ENCODE measurements at regions not wholly inside any gene's neighbourhood (a gene's known extent, or its start where the extent isn't known, plus 50 kb on each side); places are given as distances from the start of the nearest gene placed in this dataset.

DNA sequence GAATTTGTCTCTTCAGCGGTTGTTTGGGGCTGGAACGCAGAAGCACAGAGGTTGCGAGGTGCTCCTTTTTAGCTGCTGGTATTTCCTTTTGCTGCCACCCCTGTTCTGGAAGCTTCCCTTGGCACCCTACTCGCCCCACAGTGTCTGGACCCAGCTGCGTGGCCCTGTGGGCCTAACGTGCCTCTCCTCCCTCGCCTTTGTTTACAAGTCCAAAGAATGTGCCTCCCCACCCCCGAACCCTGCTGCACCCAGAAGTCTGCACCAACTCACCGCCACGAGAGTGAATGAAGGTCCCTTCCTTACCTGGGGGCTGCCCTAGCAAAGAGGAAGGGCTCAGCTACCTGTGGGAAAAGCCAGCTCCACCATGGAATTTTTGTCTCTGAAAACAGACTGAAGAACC, 139.7 kb upstream of the RPS6KA2 start:
- TF ChIP-seq, protein P1, sequence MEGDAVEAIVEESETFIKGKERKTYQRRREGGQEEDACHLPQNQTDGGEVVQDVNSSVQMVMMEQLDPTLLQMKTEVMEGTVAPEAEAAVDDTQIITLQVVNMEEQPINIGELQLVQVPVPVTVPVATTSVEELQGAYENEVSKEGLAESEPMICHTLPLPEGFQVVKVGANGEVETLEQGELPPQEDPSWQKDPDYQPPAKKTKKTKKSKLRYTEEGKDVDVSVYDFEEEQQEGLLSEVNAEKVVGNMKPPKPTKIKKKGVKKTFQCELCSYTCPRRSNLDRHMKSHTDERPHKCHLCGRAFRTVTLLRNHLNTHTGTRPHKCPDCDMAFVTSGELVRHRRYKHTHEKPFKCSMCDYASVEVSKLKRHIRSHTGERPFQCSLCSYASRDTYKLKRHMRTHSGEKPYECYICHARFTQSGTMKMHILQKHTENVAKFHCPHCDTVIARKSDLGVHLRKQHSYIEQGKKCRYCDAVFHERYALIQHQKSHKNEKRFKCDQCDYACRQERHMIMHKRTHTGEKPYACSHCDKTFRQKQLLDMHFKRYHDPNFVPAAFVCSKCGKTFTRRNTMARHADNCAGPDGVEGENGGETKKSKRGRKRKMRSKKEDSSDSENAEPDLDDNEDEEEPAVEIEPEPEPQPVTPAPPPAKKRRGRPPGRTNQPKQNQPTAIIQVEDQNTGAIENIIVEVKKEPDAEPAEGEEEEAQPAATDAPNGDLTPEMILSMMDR (conservative IDR thresholded peaks at IDR 0.05 in 1 of 2, IDR thresholded peaks at IDR 0.05 in 1 of 2; ENCODE audit: extremely low read depth in 1 of 2, insufficient read depth in 1 of 2, low read depth in 1 of 2, low read length in 2 of 2) = no peak
- no peak for TF ChIP-seq EZH2 (IDR thresholded peaks at IDR 0.05; ENCODE audit: borderline replicate concordance, low read length)

All from mammary epithelial cell (primary cell).